RPMI7951 (cell line): ENCODE measurements at regions not wholly inside any gene's neighbourhood (a gene's known extent, or its start where the extent isn't known, plus 50 kb on each side); places are given as distances from the start of the nearest gene placed in this dataset.
"Not testable (repeated sequence)": the region's sequence is repeated elsewhere in the genome, so short reads cannot be mapped to it uniquely, and the experiment has no call there.

Experiments
- DNase-seq: peaks from one replicate; pipeline ENCODE4 v3.0.0-alpha.2; 2012; ENCODE audit warnings: low read depth

DNA sequence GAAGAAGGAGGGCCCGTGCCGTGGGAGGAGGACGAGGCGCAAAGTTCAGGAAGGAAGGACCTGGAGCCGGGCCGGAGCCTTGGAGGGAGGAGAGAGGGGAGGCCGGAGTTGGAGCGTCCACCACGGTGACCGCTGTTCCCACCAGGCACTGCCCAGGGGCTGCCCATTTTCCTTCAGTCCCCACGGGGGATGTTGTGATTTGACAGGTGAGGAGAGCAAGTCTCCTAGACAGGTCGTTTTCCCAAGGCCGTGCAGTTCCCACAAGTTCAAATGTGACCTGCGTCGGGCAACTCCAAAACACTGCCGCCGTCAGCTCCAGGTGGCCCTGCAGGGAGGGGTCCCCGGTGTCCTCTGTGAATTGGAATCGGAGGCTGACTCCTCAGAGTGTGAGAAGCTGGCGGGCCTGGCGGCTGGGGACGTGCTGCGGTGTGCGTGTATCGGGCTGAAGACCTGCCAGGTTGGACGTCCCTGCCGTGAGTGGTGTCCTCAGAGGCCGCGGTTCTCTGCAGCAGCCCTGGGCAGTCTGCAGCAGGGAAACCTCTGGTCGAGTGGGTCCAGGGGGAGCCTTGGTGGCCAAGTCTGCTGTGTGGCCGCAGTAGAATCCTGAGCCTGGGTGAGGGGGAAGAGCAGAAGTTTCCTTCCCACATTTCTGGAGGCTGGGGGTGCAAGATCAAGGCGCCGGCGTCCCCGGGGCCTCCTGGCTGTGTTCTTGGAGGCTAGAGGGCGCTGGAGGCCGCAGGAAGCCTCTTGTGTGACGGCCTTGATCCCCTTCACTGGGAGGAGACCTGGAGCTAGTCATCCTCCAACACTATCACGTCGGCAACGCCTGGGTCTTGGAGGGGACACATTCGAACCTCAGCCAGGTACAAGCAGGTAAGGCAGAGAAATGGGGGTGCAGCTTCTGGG, 115.1 kb upstream of the FRMD1 start:
- no peak for DNase-seq

DNA sequence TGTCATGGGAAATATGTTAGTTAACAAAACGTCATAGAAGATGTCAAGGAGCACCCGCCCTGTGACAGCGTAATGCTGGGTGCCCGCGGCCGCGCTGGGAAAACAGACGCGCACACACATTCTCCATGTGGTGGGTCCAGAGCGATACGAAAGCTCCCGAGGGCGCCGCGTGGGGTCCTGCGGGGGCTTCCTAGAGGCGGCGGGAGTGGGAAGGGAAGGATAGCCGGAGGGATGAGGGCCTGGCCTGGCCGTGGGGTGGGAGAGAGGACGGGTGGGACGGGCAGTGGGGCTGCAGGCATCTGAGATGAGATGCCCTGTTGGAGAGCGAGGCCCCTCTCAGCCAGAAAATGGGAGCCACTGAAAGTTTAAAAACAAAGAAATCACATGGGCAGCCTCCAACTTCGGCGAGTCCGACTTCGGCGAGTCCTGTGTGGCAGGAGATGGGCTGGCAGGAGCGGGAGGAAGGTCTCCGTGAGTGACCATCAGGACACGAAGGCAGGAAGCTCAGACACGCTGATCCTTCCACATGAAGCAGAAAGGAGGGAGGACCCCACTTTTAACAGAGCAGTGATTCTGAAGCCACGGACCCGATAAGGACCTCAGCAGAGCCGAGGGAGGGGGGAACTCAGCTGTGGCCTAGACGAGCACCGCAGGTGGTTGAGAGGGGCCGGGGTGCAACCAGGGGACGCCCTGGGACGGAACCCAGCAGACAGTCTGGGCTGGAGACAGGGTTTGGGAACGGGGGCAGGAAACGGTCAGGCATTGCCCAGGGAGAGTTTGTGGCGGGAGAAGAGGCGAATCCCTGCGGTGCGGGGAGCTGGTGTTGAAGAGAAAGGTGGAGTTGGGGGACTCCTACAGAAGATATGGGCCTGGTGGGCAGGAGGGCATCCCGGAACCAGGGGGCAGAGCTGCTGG, 114.1 kb upstream of the FRMD1 start:
- DNase-seq, result no peak

DNA sequence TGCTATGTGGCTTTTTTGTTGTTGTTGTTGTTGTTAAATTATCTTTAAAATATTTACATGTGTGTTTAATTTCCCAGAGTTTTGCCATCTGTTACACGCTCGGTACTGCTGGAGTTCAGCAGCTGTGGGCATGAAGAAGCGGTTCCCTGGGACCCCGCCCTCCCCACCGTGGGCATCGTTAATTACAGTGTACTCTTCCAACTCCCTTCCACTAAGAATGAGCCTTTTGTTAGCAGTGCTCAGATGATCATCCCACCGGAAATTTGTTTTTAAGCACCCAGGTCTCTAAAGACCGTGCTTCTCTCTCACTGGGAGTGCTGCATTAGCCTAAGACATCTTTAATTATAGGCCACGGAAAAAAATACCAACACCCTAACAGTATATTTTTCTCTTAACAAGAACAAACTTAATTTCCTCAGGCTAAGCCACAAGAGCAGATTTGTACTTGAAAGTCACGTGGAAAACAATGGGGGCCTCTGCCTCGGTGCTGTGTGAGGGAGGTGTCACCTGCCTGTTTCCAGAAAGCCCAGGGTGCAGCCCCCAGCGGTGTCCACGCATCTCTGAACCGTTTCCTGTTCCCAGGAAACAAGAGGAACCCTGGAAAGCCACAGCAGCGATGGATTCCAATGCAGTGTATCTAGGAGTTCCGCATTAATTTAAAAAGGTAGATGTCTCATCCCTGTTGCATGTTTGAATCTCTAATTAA, 113.3 kb upstream of the FRMD1 start:
- no peak for DNase-seq

DNA sequence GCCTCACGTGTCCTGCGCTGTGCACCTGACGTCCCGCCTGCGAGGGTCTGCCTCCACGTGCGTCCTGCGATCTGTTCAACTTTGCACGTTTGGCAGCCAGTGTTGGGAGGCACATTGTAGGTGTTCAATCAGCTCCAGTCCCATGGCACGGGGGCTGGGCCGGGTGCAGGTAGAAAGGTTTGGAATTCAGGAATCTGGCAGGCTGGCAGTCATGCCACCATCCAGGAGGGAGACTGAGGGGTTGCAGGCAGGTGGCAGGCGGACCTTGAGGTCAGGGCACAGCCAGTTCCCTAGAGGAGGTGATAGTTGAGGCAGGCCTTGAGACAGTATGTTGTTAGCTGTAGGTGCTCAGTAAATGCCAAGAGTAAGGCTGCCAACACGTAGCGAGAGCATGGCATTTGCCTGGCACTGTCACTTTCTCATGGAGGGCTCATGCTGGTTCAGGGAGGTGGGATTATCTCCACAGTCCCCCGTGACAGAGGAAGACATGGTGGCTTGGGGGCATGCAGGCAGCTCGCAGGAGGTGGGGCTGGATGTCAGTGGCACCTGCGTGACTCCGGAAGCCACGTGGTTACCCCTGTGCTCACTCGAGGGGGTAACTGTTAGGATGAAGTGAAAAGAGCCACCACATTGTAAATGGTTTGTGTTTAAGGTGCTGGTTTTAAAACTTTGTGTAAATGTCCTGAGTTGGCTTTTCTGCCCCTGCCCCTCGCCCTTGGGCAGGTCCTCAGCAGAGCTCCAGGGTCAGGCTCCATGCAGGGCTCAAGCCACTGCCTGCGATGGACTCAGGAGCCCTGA, 111.8 kb upstream of the FRMD1 start:
- no peak for DNase-seq

DNA sequence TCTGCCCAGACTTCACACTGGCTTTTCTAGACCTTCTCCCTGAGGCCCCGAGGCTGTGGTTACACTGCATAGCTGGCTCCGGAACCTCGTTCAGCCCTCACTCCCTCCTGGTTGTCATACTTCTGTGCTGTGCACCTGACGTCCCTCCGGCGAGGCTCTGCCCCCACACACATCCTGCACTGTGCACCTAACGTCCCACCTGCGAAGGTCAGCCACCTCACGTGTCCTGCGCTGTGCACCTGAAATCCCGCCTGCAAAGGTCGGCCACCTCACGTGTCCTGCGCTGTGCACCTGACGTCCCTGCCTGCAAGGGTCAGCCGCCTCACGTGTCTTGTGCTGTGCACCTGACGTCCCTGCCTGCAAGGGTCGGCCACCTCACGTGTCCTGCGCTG, 111.0 kb upstream of the FRMD1 start:
- no peak for DNase-seq

DNA sequence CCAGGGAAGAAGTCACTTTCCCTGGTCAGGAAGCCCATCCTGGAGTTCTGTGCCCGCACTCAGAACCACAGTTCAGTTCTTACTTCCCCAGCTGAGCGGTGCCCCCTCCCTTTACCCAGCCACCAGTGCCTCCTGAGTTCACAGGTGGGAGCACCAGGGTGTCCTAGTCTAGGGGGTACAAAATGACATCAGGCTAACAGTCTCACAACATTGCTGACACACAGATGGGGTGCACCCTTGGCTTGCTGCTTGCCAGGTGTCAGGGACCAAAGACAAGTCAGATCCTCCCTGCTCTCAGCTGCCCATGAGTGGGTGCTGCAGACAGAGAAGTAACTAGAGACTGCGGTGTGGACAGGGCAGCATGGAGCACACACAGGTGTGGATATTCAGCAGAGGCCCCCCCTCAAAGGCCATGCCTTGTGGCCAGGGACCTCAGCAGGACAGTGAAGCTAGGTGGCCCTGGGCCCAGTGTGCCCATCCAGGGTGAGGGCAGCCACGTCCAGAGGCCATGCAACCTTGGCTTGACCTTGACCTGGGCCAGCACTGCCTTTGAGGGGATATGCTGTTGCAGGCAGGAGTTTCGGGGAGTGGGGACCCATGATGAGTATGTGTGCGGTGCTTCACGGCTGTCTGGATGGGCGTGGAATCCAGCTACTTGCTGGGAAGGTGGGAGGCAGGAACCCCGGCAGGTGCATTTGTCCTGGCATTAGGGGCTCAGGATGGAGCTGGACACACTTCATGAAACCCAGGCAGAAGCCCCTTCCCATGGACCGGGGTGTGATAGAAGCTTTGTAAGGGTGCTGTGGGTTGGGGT, 110.4 kb upstream of the FRMD1 start:
- no peak for DNase-seq

DNA sequence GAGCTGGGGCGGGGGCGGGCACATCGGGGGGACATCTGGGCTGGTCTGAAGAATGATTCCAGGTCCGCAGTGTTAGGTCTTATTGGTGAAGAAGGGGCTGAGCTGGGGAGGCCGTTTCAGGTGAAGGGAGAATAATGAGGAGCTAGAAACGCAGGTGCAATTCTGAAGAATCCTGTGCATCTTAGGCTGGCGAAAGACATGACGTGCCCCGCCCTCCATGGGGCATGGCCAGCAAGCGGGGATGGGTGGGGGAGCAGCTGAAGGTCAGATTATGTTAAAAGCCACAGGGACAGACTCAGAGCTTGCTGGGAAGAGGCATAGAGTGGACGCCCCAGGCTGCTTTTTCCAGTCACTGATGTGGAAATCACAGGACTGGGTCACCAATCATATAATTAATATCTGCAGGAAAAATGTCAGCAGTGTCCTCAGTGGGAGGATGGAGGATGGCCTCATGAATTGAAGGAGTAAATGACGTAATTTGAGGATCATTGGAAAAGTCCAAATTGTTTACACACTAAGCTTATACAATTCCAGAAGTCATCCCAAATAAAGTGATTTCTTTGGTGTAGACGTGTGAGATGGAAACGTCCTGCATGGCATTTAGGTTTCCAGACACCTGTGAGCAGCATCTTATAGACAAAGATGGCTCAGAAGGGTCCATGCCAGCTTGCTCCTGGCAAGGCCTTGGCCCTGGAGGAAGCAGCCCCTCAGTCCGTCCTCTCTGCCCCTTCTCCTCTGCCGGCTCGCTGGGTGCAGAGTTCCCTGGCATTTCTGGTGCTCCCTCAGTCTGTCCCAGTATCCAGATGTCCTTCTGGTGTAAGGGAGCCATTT, 109.6 kb upstream of the FRMD1 start:
- DNase-seq, result no peak

DNA sequence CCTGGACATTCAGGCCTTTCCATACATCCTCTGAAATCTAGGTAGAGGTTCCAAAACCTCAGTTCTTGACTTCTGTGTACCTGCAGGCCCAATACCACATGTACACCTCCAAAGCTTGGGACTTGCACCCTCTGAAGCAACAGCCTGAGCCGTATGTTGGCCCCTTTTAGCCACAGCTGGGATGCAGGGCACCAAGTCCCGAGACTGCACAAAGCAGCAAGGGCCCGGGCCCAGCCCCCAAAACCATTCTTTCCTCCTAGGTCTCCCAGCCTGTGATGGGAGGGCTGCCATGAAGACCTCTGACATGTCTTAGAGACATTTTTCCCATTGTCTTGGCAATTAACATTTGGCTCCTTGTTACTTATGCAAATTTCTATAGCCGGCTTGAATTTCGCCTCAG, 107.4 kb upstream of the FRMD1 start:
- DNase-seq, result no peak

DNA sequence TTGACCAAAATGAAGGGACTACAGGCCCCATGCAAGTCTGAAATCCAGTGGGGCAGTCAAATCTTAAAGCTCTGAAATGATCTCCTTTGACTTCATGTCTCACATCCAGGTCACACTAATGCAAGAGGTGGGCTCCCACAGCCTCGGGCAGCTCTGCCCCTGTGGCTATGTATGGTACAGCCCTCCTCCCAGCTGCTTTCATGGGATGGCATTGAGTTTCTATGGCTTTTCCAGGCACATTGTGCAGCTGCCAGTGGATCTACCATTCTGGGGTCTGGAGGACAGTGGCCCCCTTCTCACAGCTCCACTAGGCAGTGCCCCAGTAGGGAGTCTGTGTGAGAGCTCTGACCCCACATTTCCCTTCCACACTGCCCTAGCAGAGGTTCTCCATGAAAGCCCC, 107.0 kb upstream of the FRMD1 start:
- DNase-seq, result not testable (repeated sequence)

DNA sequence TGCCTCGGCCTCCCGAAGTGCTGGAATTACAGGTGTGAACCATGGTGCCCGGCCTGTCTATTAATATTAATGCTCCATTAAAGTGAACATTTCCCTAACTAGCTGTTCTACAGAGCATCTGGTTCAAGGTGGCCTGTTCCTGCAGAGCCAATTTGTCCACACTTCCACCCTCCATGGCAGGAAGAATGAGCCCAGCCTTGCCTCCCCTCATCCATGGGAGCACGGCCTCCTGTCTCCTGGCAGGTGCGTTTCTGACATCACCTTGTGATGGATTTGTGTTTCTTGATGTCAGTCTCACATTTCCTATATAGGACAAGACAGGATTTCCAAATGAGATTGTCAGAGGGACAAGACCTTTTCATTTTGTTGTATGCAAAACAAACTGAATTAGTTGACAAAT, 105.7 kb upstream of the FRMD1 start:
- no peak for DNase-seq

DNA sequence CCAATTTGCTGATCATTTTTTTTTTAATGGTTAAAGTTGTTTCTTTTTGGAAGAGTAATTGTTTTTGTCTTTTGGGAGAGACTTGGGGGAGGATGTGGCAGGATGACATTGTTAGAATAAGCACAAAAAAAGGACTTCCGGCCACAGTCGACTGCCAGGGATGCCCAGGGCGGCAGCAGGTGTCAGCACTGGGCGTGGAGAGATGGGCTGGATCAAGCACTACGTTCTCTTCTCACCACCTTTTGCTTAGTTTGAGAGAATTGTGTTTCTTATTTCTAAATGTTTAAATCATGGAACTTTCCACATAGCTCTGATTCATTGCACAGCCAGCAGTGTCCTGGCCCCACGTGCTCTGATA, 104.6 kb upstream of the FRMD1 start:
- no peak for DNase-seq

DNA sequence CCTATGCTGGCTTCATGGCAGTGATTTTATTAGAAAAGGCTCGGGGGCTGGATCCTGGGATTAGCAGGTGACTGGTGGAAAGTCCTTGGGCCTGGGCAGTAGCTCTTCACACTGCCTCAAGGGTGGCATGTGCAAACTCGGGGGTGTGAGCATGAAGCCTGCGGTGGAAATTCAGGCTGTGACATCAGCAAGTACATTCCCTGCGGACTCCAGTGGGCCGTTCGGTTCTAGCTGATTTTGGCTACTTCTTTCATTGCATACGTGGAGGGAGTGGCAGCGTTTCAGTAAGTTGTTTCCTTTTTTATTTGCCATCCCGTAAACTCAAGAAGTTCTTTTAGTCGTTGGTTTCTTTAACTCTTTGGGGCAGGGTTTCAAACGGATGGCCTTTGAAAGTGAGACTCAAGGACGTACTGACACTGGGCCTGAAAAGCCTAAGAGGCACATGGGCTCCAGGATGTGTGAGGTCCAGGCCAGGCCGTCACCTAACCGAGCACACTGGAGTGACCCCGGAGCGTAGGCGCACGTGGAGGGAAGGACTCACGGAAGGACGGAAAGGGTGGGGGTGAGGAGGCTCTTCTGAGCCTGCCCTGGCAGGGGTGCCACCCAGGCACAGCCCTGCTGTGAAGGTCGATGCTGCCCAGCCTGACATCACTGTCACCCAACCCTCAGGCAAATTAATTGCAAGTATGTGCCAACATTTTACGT, 104.0 kb upstream of the FRMD1 start:
- no peak for DNase-seq

DNA sequence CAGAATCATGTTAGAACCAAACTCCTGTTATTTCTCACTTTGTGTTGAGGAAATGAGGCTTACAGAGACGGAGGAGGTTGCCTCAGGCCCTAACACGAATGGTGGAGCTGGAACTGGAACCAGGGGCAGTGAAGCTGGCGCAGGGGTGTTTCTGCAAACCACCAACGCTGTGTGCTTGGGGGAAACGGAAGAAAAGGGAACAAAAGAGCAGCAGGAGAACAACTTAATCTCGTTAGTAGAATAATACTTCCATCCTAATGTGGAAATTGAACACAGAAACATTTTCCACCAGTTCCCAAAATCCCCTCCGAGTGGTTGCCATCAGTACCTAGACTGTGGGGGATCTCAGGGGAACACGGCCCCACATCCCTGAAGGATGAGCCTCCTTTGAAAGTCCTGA, 103.4 kb upstream of the FRMD1 start:
- DNase-seq, result no peak

DNA sequence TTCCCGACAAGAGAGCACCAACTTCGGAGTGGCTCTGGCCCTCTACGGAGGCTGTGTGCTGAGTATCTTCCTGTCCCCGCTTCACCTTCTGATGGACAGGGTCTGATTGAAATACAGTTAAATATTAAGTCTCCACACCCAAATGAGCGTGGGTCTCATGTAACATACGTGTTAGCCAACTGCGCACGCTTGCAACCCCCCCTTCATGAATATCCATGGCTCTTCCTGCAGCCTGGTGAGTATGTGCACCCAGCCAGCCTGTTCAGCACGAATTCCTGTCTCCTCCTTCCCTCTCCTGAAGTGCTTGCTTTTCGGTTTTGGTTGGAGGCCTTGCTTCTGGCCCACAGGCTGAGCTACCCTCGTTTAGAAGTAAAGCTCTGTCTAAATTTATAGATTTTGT, 102.9 kb upstream of the FRMD1 start:
- no peak for DNase-seq

DNA sequence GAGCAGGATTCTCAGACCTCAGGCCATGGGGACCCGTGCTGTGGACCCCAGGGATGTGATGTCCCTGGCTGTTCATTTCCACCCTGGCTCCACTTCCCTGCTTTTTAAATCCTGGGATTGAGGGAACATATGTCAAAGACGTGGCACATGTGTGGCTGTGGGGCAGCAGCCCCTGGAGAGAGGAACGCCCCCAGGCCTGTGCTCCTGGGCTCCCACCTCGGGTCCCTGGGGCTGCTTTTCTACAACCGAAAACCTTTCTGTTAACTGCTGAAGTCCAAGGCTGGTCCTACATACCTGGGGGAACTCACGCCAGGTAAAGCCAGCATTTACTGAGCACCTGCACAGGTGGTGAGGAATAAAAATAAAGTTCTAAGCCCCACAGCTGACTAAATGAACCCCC, 102.3 kb upstream of the FRMD1 start:
- DNase-seq, result no peak

DNA sequence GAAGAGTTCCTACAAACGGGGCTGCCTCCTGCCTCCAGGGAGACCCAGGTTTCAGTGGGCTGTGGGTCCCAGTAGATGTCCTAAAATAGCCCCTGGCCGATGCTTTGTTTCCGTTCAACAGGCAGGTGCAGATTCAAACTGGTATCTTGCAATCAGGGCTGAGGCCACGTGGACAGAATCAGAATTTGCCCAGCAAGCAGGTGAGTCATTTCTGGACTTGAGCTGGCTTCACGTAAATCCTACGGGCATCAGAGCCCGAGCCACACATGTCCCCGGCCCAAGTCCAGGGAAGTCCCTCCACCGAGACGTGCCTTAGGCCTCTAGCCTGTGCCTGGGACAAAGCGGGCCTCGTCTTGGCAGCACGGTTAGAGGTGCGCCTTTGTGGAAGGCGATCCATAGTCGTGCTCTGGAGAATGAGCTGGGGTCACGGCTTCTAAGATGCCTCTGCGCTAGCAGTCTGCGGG, 101.6 kb upstream of the FRMD1 start:
- no peak for DNase-seq

DNA sequence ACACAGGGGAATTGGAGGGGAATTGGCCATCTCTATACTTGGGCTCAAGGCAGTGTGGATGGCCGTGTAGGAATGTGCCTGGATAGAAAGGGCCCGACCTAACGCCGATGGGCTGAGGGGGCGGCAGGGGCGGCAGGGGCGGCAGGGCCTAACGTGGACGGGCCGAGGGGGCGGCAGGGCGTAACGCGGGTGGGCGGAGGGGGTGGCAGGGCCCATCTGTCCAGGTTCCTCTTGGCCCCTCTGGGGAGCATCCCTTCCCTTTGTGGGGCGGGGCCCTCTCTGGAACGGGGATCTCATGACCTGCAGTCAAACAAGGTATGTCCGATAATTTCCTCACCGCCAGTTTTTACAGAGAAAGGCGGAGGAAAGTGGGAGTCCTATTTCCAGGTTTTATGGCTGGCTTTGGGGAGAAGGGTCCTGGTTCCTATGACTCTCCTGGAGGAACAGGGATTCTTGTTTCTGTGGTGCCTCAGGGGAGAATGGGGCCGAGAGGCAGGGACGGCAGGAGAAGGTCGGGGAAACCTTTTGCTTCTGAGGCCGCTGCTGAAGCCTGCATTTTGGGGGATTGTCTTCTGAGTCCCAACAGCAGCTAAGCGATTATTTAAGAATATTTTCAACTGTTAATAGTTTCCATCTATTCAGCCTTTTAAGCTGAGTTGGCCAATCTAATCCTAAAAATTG, 100.8 kb upstream of the FRMD1 start:
- DNase-seq, result no peak

DNA sequence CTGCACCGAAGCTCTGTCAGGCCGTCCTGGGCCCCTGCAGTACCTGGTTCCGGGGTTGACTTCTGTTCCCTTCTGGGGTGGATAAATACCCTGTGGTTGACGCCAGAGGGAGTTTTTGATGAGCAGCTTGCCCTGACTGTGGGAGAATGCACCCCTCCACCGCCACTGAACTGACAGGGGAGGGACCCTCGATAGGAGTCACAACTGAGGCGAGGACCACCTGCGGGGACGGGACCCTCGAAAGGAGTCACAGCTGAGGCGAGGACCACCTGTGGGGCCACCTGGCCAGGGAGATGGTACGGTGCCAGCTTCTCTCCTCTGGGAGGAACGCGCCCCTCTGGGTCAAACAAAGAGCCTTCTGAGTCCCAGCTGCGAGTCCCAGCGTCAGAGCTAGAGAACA, 100.1 kb upstream of the FRMD1 start:
- no peak for DNase-seq
